Bone marrow (tissue), 2 donors: ENCODE measurements at regions not wholly inside any gene's neighbourhood (a gene's known extent, or its start where the extent isn't known, plus 50 kb on each side); places are given as distances from the start of the nearest gene placed in this dataset.
"Not testable (repeated sequence)": the region's sequence is repeated elsewhere in the genome, so short reads cannot be mapped to it uniquely, and the experiment has no call there.

Experiments
- DNase-seq, 2 donors: peaks; one replicate each; lab custom pipeline; 2025; lab: John Stamatoyannopoulos, UW

GRCh38 chr16:86716649-86717048 lies 138.3 kb downstream of the FOXL1 start:
- no peak for DNase-seq

DNA sequence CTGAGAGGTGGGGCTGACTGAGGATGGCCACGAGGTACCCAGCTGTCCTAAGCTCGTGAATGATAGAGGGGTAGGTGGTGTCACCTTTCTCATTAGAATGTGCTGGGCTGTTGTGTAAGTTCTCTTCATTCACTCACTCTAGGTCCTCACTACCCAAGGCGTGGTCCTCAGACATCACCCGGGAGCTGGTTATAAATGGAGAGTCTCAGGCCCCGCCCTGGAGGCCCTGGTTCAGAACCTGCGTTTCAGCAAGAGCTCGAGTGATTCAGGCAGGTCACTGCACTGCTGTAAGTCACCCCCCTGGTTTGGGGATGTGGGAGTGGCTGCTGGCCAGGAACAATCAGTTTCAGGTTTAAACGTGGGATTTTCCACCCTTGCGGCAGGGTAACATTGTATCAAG lies 139.8 kb downstream of the FOXL1 start:
- no peak for DNase-seq

DNA sequence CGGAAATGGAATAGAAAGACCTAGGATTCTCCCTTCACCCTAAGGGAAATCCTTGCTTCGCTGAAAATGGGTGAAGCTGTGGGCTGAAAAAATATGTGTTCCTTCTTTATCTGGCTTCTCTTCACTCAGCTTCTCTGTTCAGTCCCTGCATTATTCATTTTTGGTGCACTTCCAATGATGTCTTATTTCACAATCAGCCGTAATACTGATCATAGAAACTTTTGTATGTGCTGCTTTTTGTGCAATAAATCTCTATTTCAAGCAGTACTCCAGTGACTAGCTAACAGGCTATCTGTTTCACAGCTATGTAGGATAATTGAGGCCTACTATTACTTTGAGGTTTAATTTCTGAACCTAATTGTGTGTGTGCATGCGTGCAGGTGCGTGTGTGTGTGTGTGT lies 144.6 kb downstream of the FOXL1 start:
- no peak for DNase-seq

DNA sequence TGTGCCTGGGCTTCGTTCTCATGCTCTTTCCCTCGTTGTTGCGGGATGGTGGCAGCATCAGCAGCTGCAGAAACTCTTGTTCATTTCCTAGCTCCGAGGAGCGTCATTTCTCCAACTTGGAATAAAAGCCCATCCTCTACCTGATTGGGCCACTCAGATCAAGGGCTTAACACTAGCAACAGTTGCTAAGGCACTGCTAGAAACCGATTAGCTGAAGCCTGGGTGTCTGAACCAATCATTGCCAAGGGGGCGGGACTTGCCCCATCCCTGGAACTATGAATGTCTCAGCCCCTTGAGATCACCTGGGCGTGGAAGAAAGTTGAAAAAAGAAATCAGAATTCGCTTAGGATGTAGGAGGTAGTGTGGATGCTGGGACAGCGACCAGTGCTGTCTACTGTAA lies 145.3 kb downstream of the FOXL1 start:
- DNase-seq, result no peak

DNA sequence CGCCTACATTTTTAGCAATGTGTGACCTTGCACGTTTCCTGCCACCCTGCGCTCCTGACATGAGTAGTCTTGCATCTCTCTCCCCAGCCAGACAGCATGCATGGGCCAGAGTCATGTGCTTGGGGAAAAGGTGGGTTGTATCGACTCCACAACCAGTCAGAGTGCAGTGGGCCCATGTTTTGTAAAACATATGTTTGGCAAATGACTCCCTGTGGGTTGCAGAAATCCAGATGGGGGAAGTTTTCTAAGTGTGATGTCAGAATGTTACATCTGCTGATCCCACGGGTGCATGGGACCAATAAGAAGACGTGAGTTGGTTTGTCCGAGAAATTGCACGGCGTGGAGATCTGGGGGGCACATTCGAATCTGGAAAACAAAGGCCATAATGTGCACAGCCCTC lies 147.1 kb downstream of the FOXL1 start:
- no peak for DNase-seq

- DNase-seq, result no peak
Observed at GRCh38 chr16:86726340-86726739, 148.0 kb downstream of the FOXL1 start.

- DNase-seq, result no peak
Observed at GRCh38 chr16:86727131-86727530, 148.8 kb downstream of the FOXL1 start.

DNA sequence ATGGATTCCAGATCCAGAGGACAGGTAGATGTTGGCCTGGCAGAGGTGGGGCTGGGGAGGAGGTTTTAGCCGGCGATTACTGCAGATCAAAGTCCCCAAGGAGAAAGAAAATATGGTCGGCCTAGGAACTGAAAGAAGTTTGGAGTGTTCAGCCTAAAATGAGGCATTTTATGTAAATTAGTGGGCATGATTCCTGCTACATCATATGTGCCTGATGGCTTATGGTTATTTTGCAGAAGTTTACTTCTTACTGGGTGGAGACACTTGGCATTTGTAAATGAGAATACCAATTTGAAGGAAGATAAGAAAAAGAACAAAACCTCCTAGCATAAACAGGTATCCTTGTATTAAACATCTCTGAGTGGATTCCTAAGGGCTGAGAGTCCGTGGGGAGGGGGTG lies 149.3 kb downstream of the FOXL1 start:
- DNase-seq, result no peak

- DNase-seq, result no peak
Observed at GRCh38 chr16:86729686-86730085, 151.3 kb downstream of the FOXL1 start.

DNA sequence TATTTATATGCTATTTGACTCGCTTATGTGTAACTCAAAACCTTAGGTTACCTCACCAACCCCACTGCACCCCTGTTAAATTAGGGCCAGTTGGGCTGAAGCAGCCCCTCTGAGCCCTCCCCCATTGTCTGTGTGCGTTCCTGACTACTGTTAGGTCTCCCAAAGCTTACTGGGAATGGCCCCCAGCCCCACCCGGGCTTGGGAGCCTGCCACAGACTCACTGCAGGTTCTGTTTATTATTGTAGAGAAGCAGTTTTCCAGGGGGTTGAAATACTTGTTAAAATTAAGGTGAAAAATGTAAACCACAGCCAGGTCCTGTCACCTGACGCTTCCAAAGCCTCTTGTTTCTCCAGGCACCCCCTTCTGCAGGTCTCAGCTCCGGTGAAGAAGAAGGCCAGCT lies 151.7 kb downstream of the FOXL1 start:
- no peak for DNase-seq

- DNase-seq, result no peak
Observed at GRCh38 chr16:86730597-86730996, 152.2 kb downstream of the FOXL1 start.

DNA sequence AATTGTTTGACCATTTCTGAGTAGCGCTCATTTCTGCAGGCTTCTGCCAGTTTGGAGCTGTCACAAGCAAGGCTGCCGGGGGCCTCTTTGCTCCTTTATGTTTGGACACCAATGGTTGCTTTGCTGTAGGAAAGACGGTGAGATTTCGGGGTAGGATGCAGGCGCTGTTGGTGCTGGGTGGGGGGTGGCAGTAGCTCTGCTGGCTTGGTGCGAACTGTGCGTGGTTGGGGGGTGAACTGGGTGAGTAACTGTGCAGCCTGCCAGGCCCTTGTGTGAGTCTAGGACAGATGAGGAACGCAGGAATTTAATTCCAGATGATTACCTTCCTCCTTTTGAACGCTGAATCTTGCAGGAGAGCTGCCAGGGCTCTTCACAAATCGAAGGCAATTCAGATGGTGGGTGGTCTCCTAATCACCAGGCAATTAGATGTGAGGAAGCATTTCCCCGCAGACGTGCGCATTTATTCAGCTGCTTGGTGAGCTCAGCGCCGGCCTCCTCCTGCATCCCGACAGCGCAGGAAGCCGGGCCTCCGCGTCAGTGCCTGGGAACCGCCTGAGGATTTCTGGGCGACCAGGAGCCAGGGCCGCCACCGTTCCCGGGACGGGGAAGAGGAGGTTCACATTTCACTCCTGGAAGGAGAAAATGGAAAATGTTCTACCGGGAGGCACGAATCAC lies 154.4 kb downstream of the FOXL1 start:
- DNase-seq, result no peak

DNA sequence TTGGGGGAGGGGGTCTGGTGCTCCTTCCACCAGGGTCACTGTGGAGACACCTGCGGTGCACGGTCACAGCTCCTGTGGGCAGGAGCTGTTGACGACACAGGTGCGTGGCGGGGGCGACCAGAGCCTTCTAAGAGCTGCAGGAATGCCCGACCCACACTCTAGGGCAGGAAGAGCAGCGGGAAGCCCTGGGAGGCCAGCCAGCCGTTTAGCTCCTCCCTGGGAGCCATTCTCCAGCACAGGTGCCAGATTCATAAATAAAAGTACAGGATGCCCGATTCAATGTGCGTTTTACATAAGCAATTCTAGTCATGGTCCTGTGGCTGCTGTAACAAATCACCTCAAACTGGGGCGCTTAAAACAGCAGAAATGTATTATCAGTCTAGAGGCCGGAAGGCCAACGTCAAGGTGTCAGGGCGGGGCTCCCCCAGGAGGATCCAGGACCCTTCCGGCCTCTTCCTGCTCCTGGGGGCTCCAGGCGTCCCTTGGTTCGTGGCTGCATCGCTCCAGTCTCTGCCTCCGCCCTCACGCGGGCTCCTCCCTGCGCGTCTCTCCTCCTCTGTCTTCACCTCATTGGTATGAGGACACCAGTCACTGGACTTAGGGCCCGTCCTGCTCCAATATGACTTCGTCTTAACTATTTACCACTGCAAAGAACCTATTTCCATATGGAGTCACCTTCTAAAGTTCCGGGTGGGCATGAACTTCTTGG lies 155.4 kb downstream of the FOXL1 start:
- no peak for DNase-seq

DNA sequence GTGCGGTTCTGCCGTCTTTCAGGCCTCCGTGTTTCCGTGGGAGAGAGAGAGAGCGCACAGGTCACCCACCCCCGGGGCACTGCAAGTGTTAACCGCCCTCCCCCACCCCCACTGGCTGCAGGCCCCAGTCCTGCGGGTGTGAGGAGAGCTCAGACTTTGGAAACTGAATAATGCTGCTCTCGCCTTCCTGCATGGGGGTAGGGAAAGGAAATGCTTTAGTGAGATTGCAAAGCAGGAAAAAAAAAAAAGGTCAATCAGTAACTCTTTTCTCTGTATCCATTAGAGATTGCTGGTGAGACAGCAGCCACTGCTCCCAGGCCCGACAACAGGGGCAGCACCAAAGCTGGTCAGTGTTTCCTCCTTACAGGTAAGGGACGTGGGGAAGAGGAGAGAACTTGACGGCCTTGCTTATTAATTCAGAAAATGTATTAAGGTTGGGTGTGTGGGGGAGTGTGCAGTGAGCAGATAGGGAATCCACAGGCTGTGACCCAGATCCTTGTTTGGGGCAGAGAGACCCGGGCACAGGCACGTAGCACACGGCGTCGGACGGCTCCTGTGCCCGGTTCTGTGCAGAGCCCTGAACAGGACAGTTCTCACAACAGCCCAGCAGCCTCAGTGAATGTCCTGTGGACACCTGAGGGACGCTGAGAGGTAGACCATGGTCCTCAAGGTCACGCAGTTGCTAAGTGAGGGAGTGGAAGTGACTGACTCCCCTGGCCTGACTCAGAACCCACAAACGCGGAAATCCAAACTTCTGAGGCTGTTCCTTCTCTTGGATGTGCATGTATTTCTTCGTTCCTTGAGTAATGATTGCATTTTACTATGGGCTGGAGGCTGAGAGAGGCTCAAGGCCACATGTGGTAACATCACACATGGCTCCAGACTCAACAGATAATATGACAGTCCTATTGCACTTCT lies 156.5 kb downstream of the FOXL1 start:
- no peak for DNase-seq

- DNase-seq, result no peak
Observed at GRCh38 chr16:86735727-86736126, 157.4 kb downstream of the FOXL1 start.

DNA sequence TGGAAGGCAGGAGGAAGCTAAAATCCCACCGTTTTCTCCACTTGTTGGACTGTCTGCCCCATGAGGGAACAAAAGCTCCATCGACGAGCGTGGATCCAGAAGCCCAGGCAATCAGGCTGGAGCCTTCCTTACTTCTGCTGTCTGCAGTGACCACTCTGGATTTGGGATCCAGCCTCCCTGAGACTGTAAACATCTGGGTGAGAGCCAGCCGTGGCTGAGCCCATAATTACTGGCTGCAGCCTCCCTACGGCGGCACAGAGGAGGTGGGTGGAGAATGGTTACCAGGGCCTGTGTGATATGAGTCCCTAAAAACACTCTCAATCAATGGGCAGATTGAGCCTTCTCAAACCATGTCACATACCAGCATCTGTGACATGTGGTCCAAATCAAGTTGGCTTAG lies 158.2 kb downstream of the FOXL1 start:
- DNase-seq, result no peak

DNA sequence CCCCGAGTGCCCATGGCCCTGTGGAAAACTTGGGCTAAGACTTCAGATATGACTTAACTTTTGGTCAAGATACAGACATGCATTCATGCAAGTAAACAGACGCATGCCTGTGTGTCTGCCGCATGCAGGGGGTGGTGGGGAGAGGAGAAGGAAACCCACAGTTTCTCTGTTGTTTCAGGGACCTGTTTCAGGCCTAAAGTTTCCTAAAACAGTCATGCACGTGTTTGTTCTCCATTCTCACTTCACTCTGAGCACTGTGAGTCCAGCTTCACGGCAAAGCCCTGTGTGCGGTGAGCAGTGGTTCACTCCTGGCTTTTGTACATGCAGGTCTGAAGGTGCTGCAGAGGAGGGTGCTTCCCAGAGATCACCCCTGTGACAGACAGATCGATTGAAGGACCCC lies 158.7 kb downstream of the FOXL1 start:
- no peak for DNase-seq

DNA sequence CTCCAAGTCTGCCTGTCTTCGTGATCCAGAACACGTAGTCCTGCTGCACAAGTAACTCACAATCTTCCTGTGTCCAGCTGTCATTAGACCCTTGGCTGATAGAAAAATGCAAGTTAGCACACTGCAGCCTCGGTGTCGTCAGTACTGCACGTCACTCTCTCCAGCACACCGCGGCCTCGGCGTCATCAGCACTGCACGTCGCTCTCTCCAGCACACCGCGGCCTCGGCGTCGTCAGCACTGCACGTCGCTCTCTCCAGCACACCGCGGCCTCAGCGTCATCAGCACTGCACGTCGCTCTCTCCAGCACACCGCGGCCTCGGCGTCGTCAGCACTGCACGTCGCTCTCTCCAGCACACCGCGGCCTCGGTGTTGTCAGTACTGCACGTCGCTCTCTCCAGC lies 160.0 kb downstream of the FOXL1 start:
- DNase-seq, result not testable (repeated sequence)

- DNase-seq, result no peak
Observed at GRCh38 chr16:86739178-86739577, 160.8 kb downstream of the FOXL1 start.

DNA sequence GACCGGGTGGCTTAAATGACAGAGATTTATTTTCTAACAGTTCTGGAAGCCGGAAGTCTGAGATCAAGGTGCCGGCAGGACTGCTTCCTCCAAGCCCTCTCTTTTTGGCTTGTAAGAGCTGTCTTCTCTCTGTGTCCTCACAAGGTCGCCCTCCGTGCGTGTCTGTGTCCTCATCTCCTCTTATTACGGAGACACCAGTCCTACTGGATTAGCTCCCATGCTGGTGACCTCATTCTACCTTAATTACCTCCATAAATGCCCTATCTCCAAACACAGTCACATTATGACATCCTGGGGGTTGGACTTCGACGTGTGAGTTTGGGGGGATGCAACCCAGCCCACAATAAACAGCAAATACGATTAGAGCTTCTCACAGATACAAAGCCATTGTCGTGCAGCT lies 161.5 kb downstream of the FOXL1 start:
- DNase-seq, result no peak

DNA sequence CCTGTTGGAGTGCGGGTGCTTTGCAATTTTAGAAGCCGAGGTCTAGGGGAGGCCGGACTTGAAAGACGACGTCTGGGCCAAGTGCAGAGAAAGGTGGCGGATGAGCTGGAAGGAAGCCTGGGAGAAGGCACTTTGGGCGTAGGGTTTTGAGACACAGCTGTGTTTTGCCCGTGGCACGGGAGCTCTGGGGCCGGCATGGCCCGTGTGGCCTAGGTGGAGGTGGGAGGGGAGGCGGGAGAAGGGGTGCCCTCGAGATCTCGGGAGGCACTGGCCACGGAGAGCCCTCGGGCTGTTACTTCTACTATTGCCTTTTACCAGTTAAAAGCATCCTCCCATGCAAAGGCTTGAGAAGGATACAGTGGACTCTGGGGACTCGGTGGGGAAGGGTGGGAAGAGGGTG lies 161.9 kb downstream of the FOXL1 start:
- no peak for DNase-seq

- DNase-seq, result no peak
Observed at GRCh38 chr16:86740906-86741799, 162.8 kb downstream of the FOXL1 start.
